ENCODE measurements at regions not wholly inside any gene's neighbourhood (a gene's known extent, or its start where the extent isn't known, plus 50 kb on each side); places are given as distances from the start of the nearest gene placed in this dataset.

DNA sequence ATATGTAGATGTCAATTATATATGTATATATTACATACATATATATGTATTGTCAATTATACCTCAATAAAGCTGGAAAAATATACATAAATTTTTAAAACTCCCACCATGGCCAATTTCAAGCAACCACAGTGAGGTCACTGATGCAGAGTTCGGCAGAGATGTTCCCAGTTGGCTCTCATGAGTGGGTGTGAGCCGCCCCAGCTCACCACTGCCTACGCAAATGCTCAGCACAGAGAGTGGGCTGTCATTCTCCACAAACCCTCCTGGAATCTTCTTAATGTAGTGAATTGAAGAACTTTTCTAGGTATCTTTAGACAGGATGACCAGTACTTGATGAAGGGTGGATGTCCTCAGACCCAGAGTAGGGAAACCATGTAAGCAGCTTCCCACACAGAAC is 96.6 kb upstream of the TMEM45B start:
- TF ChIP-seq, protein P1, sequence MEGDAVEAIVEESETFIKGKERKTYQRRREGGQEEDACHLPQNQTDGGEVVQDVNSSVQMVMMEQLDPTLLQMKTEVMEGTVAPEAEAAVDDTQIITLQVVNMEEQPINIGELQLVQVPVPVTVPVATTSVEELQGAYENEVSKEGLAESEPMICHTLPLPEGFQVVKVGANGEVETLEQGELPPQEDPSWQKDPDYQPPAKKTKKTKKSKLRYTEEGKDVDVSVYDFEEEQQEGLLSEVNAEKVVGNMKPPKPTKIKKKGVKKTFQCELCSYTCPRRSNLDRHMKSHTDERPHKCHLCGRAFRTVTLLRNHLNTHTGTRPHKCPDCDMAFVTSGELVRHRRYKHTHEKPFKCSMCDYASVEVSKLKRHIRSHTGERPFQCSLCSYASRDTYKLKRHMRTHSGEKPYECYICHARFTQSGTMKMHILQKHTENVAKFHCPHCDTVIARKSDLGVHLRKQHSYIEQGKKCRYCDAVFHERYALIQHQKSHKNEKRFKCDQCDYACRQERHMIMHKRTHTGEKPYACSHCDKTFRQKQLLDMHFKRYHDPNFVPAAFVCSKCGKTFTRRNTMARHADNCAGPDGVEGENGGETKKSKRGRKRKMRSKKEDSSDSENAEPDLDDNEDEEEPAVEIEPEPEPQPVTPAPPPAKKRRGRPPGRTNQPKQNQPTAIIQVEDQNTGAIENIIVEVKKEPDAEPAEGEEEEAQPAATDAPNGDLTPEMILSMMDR (IDR thresholded peaks at IDR 0.05; ENCODE audit: extremely low read depth in 1 of 2, insufficient read depth in 1 of 2, low read depth in 1 of 2, low read length in 2 of 2), result no peak
- TF ChIP-seq POLR2A (IDR thresholded peaks at IDR 0.05; ENCODE audit: low read depth, low read length) (no peak), POLR2AphosphoS5 (IDR thresholded peaks at IDR 0.05; ENCODE audit: insufficient read depth, low read depth, low read length) (no peak), EZH2 (IDR thresholded peaks at IDR 0.05; ENCODE audit: borderline replicate concordance, low read depth, low read length, severe bottlenecking) (no peak), MYC (IDR thresholded peaks at IDR 0.05; ENCODE audit: low read depth, low read length) (no peak), FOS (IDR thresholded peaks at IDR 0.05; ENCODE audit: borderline replicate concordance, insufficient read depth, low read length) (no peak), JUN (IDR thresholded peaks at IDR 0.05; ENCODE audit: borderline replicate concordance, insufficient read depth, insufficient read length, low read depth) (no peak), GATA2 (IDR thresholded peaks at IDR 0.05; ENCODE audit: insufficient read depth, insufficient read length, low read depth, low read length) (no peak)
- TF ChIP-seq, protein P2, sequence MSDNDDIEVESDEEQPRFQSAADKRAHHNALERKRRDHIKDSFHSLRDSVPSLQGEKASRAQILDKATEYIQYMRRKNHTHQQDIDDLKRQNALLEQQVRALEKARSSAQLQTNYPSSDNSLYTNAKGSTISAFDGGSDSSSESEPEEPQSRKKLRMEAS (IDR thresholded peaks at IDR 0.05; ENCODE audit: insufficient read depth, insufficient read length), result no peak

All from endothelial cell of umbilical vein (primary cell).